AG09309 (cell line): ENCODE measurements at regions not wholly inside any gene's neighbourhood (a gene's known extent, or its start where the extent isn't known, plus 50 kb on each side); places are given as distances from the start of the nearest gene placed in this dataset.

Source experiments
- DNase-seq: peaks from one replicate; pipeline ENCODE4 v3.0.0-alpha.2; 2010; ENCODE audit warnings: low read depth
- H3K4me3 ChIP-seq: 2 replicates; pipeline ENCODE4 v1.5.1; 2011; ENCODE audit warnings: mild to moderate bottlenecking, low read depth, low read length, moderate library complexity; ENCODE audit not compliant: control insufficient read depth
- CTCF ChIP-seq: IDR thresholded peaks from 2 replicates; pipeline ENCODE4 v1.5.1; 2011; ENCODE audit warnings: mild to moderate bottlenecking, low read depth, low read length, inconsistent platforms; ENCODE audit not compliant: insufficient read depth, control insufficient read depth; ENCODE audit errors: missing control alignments

DNA sequence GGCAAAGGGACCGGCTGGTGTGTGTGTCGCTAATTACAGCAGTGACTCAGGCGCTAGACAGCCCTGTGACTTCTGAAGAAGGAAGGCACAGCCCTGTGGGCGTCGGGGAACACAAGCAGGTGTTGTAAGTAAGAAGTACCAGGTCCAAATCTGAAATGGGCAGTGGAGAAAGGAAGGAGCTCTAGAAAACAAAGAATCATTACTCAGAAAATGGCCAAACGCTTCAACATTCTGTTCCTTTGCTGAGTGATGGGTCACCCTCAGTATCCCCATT is 106.8 kb downstream of the PXDC1 start:
- H3K4me3 ChIP-seq, result no peak overlapping the region
- DNase-seq, result no peak
- TF ChIP-seq CTCF, result no peak

DNA sequence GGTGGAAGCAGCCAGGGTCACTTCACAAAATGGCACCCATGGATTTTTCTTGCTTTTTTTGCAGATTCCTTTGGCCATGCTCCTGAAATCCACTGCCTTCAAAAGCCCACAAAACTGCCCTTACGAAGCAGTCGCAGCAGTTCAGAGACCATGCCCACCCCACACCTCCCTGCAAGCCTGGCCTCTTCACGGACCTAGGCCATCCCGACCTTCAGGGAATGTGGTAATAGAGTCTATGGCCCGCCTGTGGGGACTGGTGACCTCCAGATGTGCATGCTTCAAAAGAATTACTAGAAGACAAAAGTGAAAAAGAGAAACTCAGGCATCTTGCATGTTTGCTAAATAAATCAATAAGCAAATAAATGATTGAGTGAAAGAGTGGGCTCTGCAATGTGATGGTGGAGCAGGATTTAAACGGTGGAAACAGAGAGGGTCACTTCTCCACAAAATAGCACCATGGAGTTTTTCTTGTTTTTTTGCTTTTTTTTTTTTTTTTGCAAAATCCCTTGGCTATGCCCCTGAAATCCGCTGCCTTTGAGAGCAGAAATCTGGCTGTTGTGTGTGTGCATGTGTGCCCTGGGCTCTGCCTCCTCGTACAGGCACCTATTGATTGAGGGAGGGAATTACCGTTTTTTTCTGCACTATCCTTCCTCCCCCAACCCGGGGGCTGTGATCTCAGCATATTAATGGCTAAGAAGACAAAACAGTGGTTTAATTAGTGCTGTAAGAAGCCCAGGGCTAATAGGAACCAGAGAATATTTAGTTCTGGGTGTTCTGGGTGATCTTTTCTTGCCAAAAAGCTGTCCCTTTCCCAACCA is 107.4 kb downstream of the PXDC1 start:
- TF ChIP-seq CTCF, result no peak
- DNase-seq, result no peak

GRCh38 chr6:3640868-3641267 is 110.6 kb downstream of the PXDC1 start:
- no peak for DNase-seq
- H3K4me3 ChIP-seq, result no peak overlapping the region
- TF ChIP-seq CTCF, result no peak

More for the DNA sequence above, 107.4 kb downstream of the PXDC1 start:
- no peak overlapping the region for H3K4me3 ChIP-seq

DNA sequence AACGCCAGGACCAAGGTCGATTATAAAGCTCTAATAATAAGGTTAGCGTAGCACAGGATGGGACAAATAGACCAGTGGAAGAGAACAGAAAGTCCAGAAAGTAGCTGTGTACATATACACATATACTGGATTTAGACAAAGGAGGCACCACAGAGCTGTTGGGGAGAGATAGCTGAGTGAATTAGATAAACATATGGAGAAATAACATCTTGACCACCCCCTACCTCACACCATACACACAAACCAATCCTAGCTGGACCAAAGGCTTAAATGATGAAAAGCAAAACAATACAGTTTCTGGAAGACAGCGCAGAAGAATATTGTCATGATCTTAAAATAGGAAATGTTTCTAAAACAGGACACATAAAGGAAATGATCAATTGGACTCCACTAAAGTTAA is 112.9 kb downstream of the PXDC1 start:
- no peak overlapping the region for H3K4me3 ChIP-seq
- no peak for TF ChIP-seq CTCF
- no peak for DNase-seq

GRCh38 chr6:3636060-3636459 is 115.5 kb downstream of the PXDC1 start:
- DNase-seq, result no peak
- TF ChIP-seq CTCF, result no peak
- no peak overlapping the region for H3K4me3 ChIP-seq

GRCh38 chr6:3635482-3635881 is 116.0 kb downstream of the PXDC1 start:
- H3K4me3 ChIP-seq, result no peak overlapping the region
- no peak for DNase-seq
- TF ChIP-seq CTCF, result no peak
